Vagina (tissue), 2 donors: ENCODE measurements at regions not wholly inside any gene's neighbourhood (a gene's known extent, or its start where the extent isn't known, plus 50 kb on each side); places are given as distances from the start of the nearest gene placed in this dataset.

Experiments used
- DNase-seq, 2 donors: peaks; one replicate each; pipeline ENCODE4 v3.0.0-alpha.2; 2017; ENCODE audit errors: extremely low spot score in 2 of 2
- H3K27ac ChIP-seq: fragments of 200-600 bp; sonication (generic); one replicate; pipeline ENCODE4 v1.5.1; 2019
- H3K27me3 ChIP-seq: fragments of 200-600 bp; sonication (generic); one replicate; pipeline ENCODE4 v1.5.1; 2019
- H3K36me3 ChIP-seq, 2 donors: fragments of 200-600 bp; sonication (generic); one replicate each; pipeline ENCODE4 v1.5.1; 2017 to 2019
- H3K4me1 ChIP-seq: fragments of 200-600 bp; sonication (generic); one replicate; pipeline ENCODE4 v1.5.1; 2019
- H3K4me3 ChIP-seq, 2 donors: fragments of 200-600 bp; sonication (generic); 1 replicate in 1 of 2; 2 replicates in 1 of 2; pipeline ENCODE4 v1.5.1; 2016 to 2019
- H3K9me3 ChIP-seq: fragments of 200-600 bp; sonication (generic); one replicate; pipeline ENCODE4 v1.5.1; 2019
- POLR2A ChIP-seq, 2 donors: fragments of 450-650 bp; IDR thresholded peaks; one replicate each; pipeline ENCODE4 v1.6.1; 2017; ENCODE audit warnings: antibody characterized with exemption in 2 of 2, mild to moderate bottlenecking in 2 of 2, moderate library complexity in 2 of 2
- POLR2AphosphoS5 ChIP-seq, 2 donors: sonication (generic); formaldehyde crosslinking; IDR thresholded peaks; one replicate each; pipeline ENCODE4 v1.9.0; 2017; ENCODE audit warnings: antibody characterized with exemption in 2 of 2, mild to moderate bottlenecking in 2 of 2, low read depth in 1 of 2; ENCODE audit not compliant: insufficient read depth in 1 of 2
- intact Hi-C: fragments of 100-400 bp; cut with DNase I; formaldehyde crosslinking; loops from one replicate; pipeline ENCODE4 v1.15.1; 2023
- TF ChIP-seq, protein P1 (sequence below), 3 experiments: fragments of 450-650 bp in 2 of 3; fragments of 200-600 bp in 1 of 3; sonication (generic) in 1 of 3; IDR thresholded peaks; one replicate each; pipeline ENCODE4 v1.5.1; 2017 to 2019; ENCODE audit warnings: antibody characterized with exemption in 3 of 3, mild to moderate bottlenecking in 2 of 3, moderate library complexity in 2 of 3

DNA sequence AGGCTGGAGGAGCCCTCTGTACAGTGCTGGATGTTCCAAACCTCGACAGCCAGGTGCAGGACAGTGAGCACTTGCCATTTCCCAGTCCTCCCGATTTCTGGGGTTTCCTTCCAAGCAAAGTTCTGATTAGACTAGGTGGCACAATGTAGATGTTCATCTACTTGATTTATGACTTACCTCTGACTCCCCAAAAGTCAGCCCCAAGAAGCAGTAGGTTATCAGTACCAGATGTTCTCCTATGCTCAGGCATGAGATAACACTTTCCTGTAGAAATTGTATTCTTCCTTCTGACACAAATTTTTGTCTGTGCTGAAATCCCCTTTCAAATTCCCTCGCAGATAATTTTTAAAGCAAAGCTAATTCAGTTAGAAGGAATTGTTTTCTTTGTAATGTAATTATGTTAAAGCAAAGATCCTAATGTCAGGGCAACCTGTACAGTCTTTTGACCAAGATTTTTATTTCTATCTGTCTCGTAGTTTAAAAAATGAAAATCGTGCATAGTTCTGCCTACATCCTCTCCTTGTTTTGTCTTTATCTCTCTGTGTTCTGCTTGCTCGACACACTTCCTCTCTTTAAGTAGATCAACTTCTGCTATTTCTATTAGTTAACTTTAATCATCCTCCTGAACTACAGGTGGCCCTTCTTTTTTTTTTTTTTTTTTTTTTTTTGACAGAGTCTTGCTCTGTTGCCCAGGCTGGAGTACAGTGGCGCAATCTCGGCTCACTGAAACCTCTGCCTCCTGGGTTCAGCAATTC, 102.4 kb upstream of the PJA2 start:
- no peak for TF ChIP-seq POLR2AphosphoS5 (IDR thresholded peaks at IDR 0.05; ENCODE audit: insufficient read depth in 1 of 2, low read depth in 1 of 2)
- TF ChIP-seq, protein P1, sequence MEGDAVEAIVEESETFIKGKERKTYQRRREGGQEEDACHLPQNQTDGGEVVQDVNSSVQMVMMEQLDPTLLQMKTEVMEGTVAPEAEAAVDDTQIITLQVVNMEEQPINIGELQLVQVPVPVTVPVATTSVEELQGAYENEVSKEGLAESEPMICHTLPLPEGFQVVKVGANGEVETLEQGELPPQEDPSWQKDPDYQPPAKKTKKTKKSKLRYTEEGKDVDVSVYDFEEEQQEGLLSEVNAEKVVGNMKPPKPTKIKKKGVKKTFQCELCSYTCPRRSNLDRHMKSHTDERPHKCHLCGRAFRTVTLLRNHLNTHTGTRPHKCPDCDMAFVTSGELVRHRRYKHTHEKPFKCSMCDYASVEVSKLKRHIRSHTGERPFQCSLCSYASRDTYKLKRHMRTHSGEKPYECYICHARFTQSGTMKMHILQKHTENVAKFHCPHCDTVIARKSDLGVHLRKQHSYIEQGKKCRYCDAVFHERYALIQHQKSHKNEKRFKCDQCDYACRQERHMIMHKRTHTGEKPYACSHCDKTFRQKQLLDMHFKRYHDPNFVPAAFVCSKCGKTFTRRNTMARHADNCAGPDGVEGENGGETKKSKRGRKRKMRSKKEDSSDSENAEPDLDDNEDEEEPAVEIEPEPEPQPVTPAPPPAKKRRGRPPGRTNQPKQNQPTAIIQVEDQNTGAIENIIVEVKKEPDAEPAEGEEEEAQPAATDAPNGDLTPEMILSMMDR (IDR thresholded peaks at IDR 0.05) = no peak
- no peak for TF ChIP-seq POLR2A (IDR thresholded peaks at IDR 0.05)

DNA sequence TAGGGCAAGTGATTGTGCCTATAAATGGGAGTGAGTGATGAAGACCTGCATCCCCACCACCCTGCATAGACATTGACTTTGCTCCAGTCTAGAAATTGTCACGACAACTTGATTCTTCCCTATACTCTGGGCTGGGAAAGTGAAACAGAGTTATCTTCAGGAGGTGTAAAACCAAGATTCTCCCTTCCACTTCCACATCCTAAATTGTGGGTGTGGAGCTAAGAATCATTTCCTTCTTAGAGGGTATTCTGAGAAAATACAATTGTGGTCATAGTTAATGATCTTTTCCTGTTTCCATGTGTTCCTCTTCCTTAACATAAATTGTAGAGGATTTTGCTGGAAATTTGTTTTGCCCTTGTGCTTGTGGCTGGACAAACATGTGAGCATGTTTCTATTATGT, 96.8 kb upstream of the PJA2 start:
- H3K36me3 ChIP-seq = no peaks in the 10 kb centered on the region
- H3K9me3 ChIP-seq = no peaks in the 10 kb centered on the region
- no peak for DNase-seq
- intact Hi-C loops = no loop called here
- no peaks in the 10 kb centered on the region for H3K4me1 ChIP-seq
- no peaks in the 10 kb centered on the region for H3K27me3 ChIP-seq
- H3K4me3 ChIP-seq = no peak overlapping the region
- no peak overlapping the region for H3K27ac ChIP-seq
- no peak for TF ChIP-seq POLR2AphosphoS5 (IDR thresholded peaks at IDR 0.05; ENCODE audit: insufficient read depth in 1 of 2, low read depth in 1 of 2)
- TF ChIP-seq, protein P1 (IDR thresholded peaks at IDR 0.05) = no peak
- no peak for TF ChIP-seq POLR2A (IDR thresholded peaks at IDR 0.05)

More for the DNA sequence above, 102.4 kb upstream of the PJA2 start:
- Histone ChIP-seq H3K27ac (no peak overlapping the region), H3K4me3 (no peak overlapping the region), H3K27me3 (no peaks in the 10 kb centered on the region), H3K9me3 (no peaks in the 10 kb centered on the region), H3K36me3 (no peaks in the 10 kb centered on the region), H3K4me1 (no peaks in the 10 kb centered on the region)
- no peak for DNase-seq
- intact Hi-C loops = no loop called here

DNA sequence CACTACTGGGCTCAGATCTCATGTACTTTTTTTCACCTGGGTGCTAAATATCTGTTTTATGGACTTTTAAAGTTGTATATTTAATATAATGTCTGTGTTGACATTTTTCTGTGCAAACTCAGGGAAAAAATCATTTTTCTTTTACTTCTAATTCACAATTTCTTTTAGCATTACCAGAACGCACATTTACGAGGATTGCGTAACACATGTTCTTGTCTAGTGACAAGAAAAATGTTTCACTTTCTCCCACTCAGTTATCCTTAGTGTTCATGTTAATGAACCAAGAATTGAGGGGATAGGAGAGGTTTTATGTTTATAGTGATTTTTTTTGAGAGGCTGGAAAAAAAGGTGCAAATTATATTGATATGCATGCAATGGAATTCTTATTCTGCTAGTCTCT, 86.3 kb upstream of the PJA2 start:
- intact Hi-C loops = no loop called here
- no peaks in the 10 kb centered on the region for H3K4me1 ChIP-seq
- DNase-seq = no peak
- H3K36me3 ChIP-seq = no peaks in the 10 kb centered on the region
- TF ChIP-seq POLR2A (IDR thresholded peaks at IDR 0.05) = no peak
- TF ChIP-seq, protein P1 (IDR thresholded peaks at IDR 0.05) = no peak
- TF ChIP-seq POLR2AphosphoS5 (IDR thresholded peaks at IDR 0.05; ENCODE audit: insufficient read depth in 1 of 2, low read depth in 1 of 2) = no peak
- no peak overlapping the region for H3K4me3 ChIP-seq
- H3K9me3 ChIP-seq = no peaks in the 10 kb centered on the region
- H3K27ac ChIP-seq = no peak overlapping the region
- no peaks in the 10 kb centered on the region for H3K27me3 ChIP-seq

DNA sequence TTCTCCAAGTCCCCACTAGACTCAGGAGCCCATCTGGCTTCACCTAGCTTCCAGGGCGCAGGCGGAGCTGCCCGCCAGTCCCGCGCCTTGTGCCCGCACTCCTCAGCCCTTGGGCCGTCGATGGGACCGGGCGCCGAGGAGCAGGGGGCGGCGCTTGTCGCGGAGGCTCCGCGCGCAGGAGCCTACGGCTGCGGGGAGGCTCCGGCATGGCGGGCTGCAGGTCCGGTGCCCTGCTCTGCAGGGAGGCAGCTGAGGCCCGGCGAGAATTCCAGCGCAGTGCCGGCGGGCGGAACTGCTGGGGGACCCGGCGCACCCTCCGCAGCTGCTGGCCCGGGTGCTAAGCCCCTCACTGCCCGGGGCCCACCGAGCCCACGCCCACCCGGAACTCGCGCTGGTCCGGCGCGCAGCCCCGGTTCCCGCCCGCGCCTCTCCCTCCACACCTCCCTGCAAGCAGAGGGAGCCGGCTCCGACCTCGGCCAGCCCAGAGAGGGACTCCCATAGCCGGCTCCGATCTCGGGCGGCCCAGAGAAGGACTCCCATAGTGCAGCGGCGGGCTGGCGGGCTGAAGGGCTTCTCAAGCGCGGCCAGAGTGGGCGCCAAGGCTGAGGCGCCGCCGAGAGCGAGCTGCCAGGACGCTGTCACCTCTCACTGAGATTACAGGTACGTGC, 78.1 kb upstream of the PJA2 start:
- TF ChIP-seq POLR2AphosphoS5 (IDR thresholded peaks at IDR 0.05; ENCODE audit: insufficient read depth in 1 of 2, low read depth in 1 of 2) (no peak), POLR2A (IDR thresholded peaks at IDR 0.05) (no peak)
- TF ChIP-seq, protein P1 (IDR thresholded peaks at IDR 0.05) = no peak
- Histone ChIP-seq H3K27ac (no peak overlapping the region), H3K27me3 (no peaks in the 10 kb centered on the region), H3K9me3 (no peaks in the 10 kb centered on the region), H3K4me1 (peaks cover 5% of the 10 kb centered on the region), H3K36me3 (no peaks in the 10 kb centered on the region), H3K4me3 (no peak overlapping the region)
- no peak for DNase-seq
- intact Hi-C loops = no loop called here
